Left lung (tissue), 4 donors: ENCODE measurements at regions not wholly inside any gene's neighbourhood (a gene's known extent, or its start where the extent isn't known, plus 50 kb on each side); places are given as distances from the start of the nearest gene placed in this dataset.

ENCODE experiments used
- ATAC-seq: fragments of 200-7000 bp; cut with Tn5 transposase; one replicate; pipeline ENCODE4 v1.9.1; 2020; ENCODE audit warnings: moderate library complexity
- DNase-seq, 4 donors: peaks; one replicate each; pipeline ENCODE4 v3.0.0-alpha.2; 2013 to 2020
- H3K27ac ChIP-seq, 2 donors: fragments of 200-600 bp; sonication (generic) in 1 of 2; one replicate each; pipeline versions ENCODE4 v1.5.0 to v1.8.0; 2020 to 2021
- H3K27me3 ChIP-seq, 2 donors: fragments of 200-600 bp; sonication (generic) in 1 of 2; one replicate each; pipeline versions ENCODE4 v1.5.0 to v1.8.0; 2020 to 2021
- H3K36me3 ChIP-seq, 2 donors: fragments of 200-600 bp; sonication (generic) in 1 of 2; one replicate each; pipeline versions ENCODE4 v1.5.0 to v1.8.0; 2020 to 2021
- H3K4me1 ChIP-seq, 2 donors: fragments of 200-600 bp; one replicate each; pipeline ENCODE4 v1.8.0; 2021
- H3K4me3 ChIP-seq, 2 donors: fragments of 200-600 bp; sonication (generic) in 1 of 2; one replicate each; pipeline versions ENCODE4 v1.5.0 to v1.8.0; 2020 to 2021; ENCODE audit warnings: mild to moderate bottlenecking in 1 of 2
- H3K9me3 ChIP-seq, 2 donors: fragments of 200-600 bp; sonication (generic) in 1 of 2; one replicate each; pipeline versions ENCODE4 v1.5.0 to v1.8.0; 2020 to 2021
- CTCF ChIP-seq, 2 donors: fragments of 200-600 bp; sonication (generic) in 1 of 2; IDR thresholded peaks; one replicate each; pipeline versions ENCODE4 v1.5.0 to v1.8.0; 2021; ENCODE audit warnings: antibody characterized with exemption in 2 of 2
- intact Hi-C, 2 donors: fragments of 100-400 bp; cut with DNase I; formaldehyde crosslinking; loops; one replicate each; pipeline versions ENCODE4 v1.11.2 to v1.14.2; 2022
- donor health status: DM: no; HTN: yes; CAD: no.
- donor health status: DM: no; HTN: no; CAD: no.

DNA sequence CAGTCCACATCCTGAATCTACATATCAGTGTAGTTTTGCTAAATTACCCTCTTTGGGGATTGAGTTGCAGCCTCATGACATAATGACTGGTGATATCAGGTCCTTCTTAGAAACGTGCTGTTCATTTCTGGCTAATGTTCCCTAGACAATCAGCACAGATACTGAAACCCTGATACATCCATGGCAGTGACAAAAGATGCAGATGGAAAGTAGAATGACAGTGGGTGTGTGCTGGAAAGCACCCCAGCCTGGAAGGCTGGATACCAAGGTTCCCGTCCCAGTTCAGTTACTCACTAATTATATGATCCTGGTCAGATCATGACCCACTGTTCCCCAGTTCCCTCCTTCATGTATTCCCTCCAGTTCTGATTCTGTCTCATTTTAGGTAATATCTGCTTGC, 198.2 kb upstream of the FGGY start:
- H3K36me3 ChIP-seq = no peaks in the 10 kb centered on the region
- peaks cover 0 to 5% of the 10 kb centered on the region in 2 donors for H3K9me3 ChIP-seq
- H3K4me1 ChIP-seq = no peaks in the 10 kb centered on the region
- DNase-seq = no peak
- H3K27ac ChIP-seq = no peak overlapping the region
- intact Hi-C loops = no loop called here
- no peaks in the 10 kb centered on the region for H3K27me3 ChIP-seq
- no peak for TF ChIP-seq CTCF (IDR thresholded peaks at IDR 0.05)
- no peak overlapping the region for H3K4me3 ChIP-seq
- ATAC-seq = no peak

DNA sequence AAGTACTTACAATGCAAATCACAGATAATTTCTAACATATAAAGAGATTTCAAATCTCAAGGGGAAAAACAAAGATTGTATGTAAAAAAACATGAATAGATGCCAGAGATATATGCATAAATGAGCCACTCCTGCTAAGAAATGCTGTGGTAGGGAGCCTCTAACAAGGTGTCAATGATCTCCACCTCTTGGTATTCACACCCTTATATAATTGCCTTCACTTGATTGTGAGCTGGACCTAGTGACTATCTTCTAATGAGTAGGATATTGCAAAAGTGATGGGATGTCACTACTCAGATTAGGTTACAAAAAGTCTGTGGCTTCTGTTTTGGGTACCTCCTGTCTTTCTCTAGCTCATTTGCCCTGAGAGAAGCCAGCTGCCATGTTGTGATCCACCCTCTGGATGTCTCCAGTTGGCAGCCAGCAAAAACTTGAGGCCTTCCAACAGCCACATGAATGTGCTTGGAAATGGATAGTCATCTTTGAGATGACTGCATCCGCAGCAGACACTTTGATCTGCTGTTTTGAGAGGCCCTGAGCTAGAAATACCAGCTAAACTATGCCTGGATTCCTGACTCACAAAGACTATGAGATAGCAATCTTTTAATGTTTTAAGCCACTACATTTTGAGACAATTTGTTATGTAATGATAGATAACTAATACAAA, 196.1 kb upstream of the FGGY start:
- intact Hi-C loops = no loop called here
- Histone ChIP-seq H3K27ac (no peak overlapping the region), H3K9me3 (peaks cover 0 to 5% of the 10 kb centered on the region in 2 donors), H3K27me3 (no peaks in the 10 kb centered on the region), H3K4me1 (no peaks in the 10 kb centered on the region), H3K4me3 (no peak overlapping the region), H3K36me3 (no peaks in the 10 kb centered on the region)
- ATAC-seq (no peak), DNase-seq (no peak)
- TF ChIP-seq CTCF (IDR thresholded peaks at IDR 0.05) = no peak

DNA sequence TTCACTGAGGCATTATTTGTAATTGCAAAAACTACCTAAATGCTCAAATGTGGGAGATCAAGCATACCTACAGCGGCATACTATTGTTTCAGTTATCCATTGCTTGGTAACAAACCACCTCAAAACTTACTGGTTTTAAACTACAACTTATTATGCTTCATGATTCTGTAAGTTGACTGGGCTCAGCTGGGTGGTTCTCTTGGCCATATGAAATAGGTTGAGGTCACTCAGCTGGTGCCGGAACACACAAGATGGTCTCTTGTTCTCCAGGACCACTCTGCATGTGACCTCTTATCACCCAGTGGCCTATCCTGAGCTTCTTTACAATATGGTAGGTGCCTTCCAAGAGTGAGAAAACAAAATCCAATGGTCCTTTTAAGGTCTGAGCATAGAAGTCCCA, 195.4 kb upstream of the FGGY start:
- intact Hi-C loops = no loop called here
- ATAC-seq (no peak), DNase-seq (no peak)
- Histone ChIP-seq H3K4me3 (no peak overlapping the region), H3K27me3 (no peaks in the 10 kb centered on the region), H3K4me1 (no peaks in the 10 kb centered on the region), H3K27ac (no peak overlapping the region), H3K9me3 (peaks cover 0 to 5% of the 10 kb centered on the region in 2 donors), H3K36me3 (no peaks in the 10 kb centered on the region)
- TF ChIP-seq CTCF (IDR thresholded peaks at IDR 0.05) = no peak

- Histone ChIP-seq H3K9me3 (peaks cover 0 to 5% of the 10 kb centered on the region in 2 donors), H3K27me3 (no peaks in the 10 kb centered on the region), H3K36me3 (no peaks in the 10 kb centered on the region), H3K4me1 (no peaks in the 10 kb centered on the region), H3K27ac (no peak overlapping the region), H3K4me3 (no peak overlapping the region)
- intact Hi-C loops = no loop called here
- TF ChIP-seq CTCF (IDR thresholded peaks at IDR 0.05) = no peak
- no peak for DNase-seq
- no peak for ATAC-seq
Observed at GRCh38 chr1:59103457-59103856, 193.4 kb upstream of the FGGY start.

- no peak for TF ChIP-seq CTCF (IDR thresholded peaks at IDR 0.05)
- H3K27me3 ChIP-seq = no peaks in the 10 kb centered on the region
- H3K27ac ChIP-seq = no peak overlapping the region
- DNase-seq (no peak), ATAC-seq (no peak)
- intact Hi-C loops = no loop called here
- H3K9me3 ChIP-seq = peaks cover 0 to 5% of the 10 kb centered on the region in 2 donors
- H3K4me3 ChIP-seq = no peak overlapping the region
- H3K36me3 ChIP-seq = no peaks in the 10 kb centered on the region
- H3K4me1 ChIP-seq = no peaks in the 10 kb centered on the region
Observed at GRCh38 chr1:59104191-59104760, 192.6 kb upstream of the FGGY start.
